DND-41 (cell line): ENCODE measurements at regions not wholly inside any gene's neighbourhood (a gene's known extent, or its start where the extent isn't known, plus 50 kb on each side); places are given as distances from the start of the nearest gene placed in this dataset.

Source experiments
- ATAC-seq: fragments of 200-7000 bp; cut with Tn5 transposase; 3 replicates; pipeline ENCODE4 v1.9.1; 2021; ENCODE audit warnings: low read depth; ENCODE audit not compliant: insufficient read depth
- DNase-seq: peaks from one replicate; pipeline ENCODE4 v3.0.0-alpha.2; 2020
- H2AFZ ChIP-seq: 2 replicates; pipeline ENCODE4 v1.6.0; 2012; ENCODE audit warnings: low read depth, low read length
- H3K27ac ChIP-seq: 2 replicates; pipeline ENCODE4 v1.5.1; 2012; ENCODE audit warnings: low read length, inconsistent platforms
- H3K27me3 ChIP-seq: fragments of 200-600 bp; sonication (generic); 2 replicates; pipeline ENCODE4 v1.6.0; 2012; ENCODE audit warnings: low read length, mild to moderate bottlenecking, inconsistent platforms; ENCODE audit not compliant: insufficient read depth, poor library complexity
- H3K36me3 ChIP-seq: 2 replicates; pipeline ENCODE4 v1.5.1; 2012; ENCODE audit warnings: low read length, inconsistent platforms; ENCODE audit not compliant: insufficient read depth
- H3K4me1 ChIP-seq: 2 replicates; pipeline ENCODE4 v1.5.1; 2012; ENCODE audit warnings: mild to moderate bottlenecking, low read length; ENCODE audit not compliant: insufficient read depth
- H3K4me2 ChIP-seq: 2 replicates; pipeline ENCODE4 v1.6.0; 2012; ENCODE audit warnings: mild to moderate bottlenecking, moderate library complexity, low read length, inconsistent platforms; ENCODE audit not compliant: insufficient read depth
- H3K4me3 ChIP-seq, 2 experiments: fragments of 200-600 bp in 1 of 2; shearing (Covaris generic) in 1 of 2; 2 replicates each; pipeline ENCODE4 v1.5.1; 2012 to 2016; ENCODE audit warnings: inconsistent platforms in 2 of 2, low read length in 2 of 2, mild to moderate bottlenecking in 2 of 2, low read depth in 1 of 2, moderate library complexity in 1 of 2
- H3K79me2 ChIP-seq: 2 replicates; pipeline ENCODE4 v1.6.0; 2012; ENCODE audit warnings: low read length, inconsistent platforms; ENCODE audit not compliant: insufficient read depth
- H3K9ac ChIP-seq: 2 replicates; pipeline ENCODE4 v1.6.0; 2012; ENCODE audit warnings: low read depth, mild to moderate bottlenecking, inconsistent platforms, low read length, moderate library complexity
- H3K9me3 ChIP-seq: 2 replicates; pipeline ENCODE4 v1.5.1; 2012; ENCODE audit warnings: low read length, moderate library complexity, mild to moderate bottlenecking, inconsistent platforms; ENCODE audit not compliant: insufficient read depth, severe bottlenecking
- H4K20me1 ChIP-seq: 2 replicates; pipeline ENCODE4 v1.6.0; 2012; ENCODE audit warnings: low read length; ENCODE audit not compliant: insufficient read depth
- CTCF ChIP-seq: IDR thresholded peaks from 2 replicates; pipeline ENCODE4 v1.5.1; 2012; ENCODE audit warnings: borderline replicate concordance, low read length, moderate library complexity, mild to moderate bottlenecking; ENCODE audit not compliant: poor library complexity, severe bottlenecking; ENCODE audit errors: extremely low read depth
- EZH2 ChIP-seq: IDR thresholded peaks from 3 replicates; pipeline ENCODE4 v1.6.1; 2012; ENCODE audit warnings: borderline replicate concordance, low read depth, mild to moderate bottlenecking, moderate library complexity, low read length, inconsistent platforms; ENCODE audit not compliant: severe bottlenecking

GRCh38 chr17:77480509-77481215 is 339.9 kb downstream of the SEC14L1 start:
- Histone ChIP-seq H3K36me3 (peaks cover 96% of the 10 kb centered on the region), H3K79me2 (peaks cover 100% of the 10 kb centered on the region), H3K9me3 (no peaks in the 10 kb centered on the region), H3K27me3 (no peaks in the 10 kb centered on the region), H3K4me2 (no peak overlapping the region), H3K9ac (no peak overlapping the region), H4K20me1 (peaks cover 99% of the 10 kb centered on the region), H3K27ac (0 out of 2 replicates have a peak overlapping the region, but pooled peaks have one; percentile 8), H3K4me3 (no peak overlapping the region), H2AFZ (no peak overlapping the region), H3K4me1 (peaks cover 2% of the 10 kb centered on the region; the same call in 1 of the 2 replicates)
- TF ChIP-seq CTCF = no peak
- no peak for TF ChIP-seq EZH2
- DNase-seq (no peak), ATAC-seq (0 out of 3 replicates have a peak, but pooled peaks have one; percentile 23)

- H3K9me3 ChIP-seq = no peaks in the 10 kb centered on the region
- no peaks in the 10 kb centered on the region for H3K27me3 ChIP-seq
- H3K4me3 ChIP-seq = no peak overlapping the region
- TF ChIP-seq CTCF = no peak
- no peak for TF ChIP-seq EZH2
- H3K9ac ChIP-seq = no peak overlapping the region
- H4K20me1 ChIP-seq = peaks cover 99% of the 10 kb centered on the region
- no peak overlapping the region for H3K4me2 ChIP-seq
- DNase-seq (no peak), ATAC-seq (no peak)
- H2AFZ ChIP-seq = no peak overlapping the region
- no peak overlapping the region for H3K27ac ChIP-seq
- peaks cover 100% of the 10 kb centered on the region for H3K79me2 ChIP-seq
- peaks cover 96% of the 10 kb centered on the region for H3K36me3 ChIP-seq
- peaks cover 2% of the 10 kb centered on the region; the same call in 1 of the 2 replicates for H3K4me1 ChIP-seq
These were observed 341.0 kb downstream of the SEC14L1 start for GRCh38 chr17:77481476-77482374.

GRCh38 chr17:77482375-77483127 is 341.8 kb downstream of the SEC14L1 start:
- Histone ChIP-seq H3K4me3 (no peak overlapping the region), H3K9me3 (no peaks in the 10 kb centered on the region)
- ATAC-seq = no peak

More at GRCh38 chr17:77482375-77483127, 341.8 kb downstream of the SEC14L1 start:
- Histone ChIP-seq H3K4me1 (peaks cover 2% of the 10 kb centered on the region; the same call in 1 of the 2 replicates), H3K27me3 (no peaks in the 10 kb centered on the region), H3K27ac (no peak overlapping the region), H3K9ac (no peak overlapping the region), H3K4me2 (no peak overlapping the region), H4K20me1 (peaks cover 99% of the 10 kb centered on the region), H3K36me3 (peaks cover 96% of the 10 kb centered on the region), H2AFZ (no peak overlapping the region), H3K79me2 (peaks cover 99% of the 10 kb centered on the region)
- TF ChIP-seq EZH2 (no peak), CTCF (peak; percentile 19)
- DNase-seq = no peak
